ENCODE measurements at regions not wholly inside any gene's neighbourhood (a gene's known extent, or its start where the extent isn't known, plus 50 kb on each side); places are given as distances from the start of the nearest gene placed in this dataset.

GRCh38 chr2:6499691-6500090 lies 366.0 kb downstream of the CMPK2 start:
- Histone ChIP-seq H3K4me3 (ENCODE audit: control insufficient read depth in 1 of 2, extremely low read depth in 1 of 2, low read length in 1 of 2) (no peak overlapping the region), H3K36me3 (ENCODE audit: control insufficient read depth in 2 of 2, extremely low read depth in 1 of 2, insufficient read depth in 1 of 2, low read length in 1 of 2) (no peaks in the 10 kb centered on the region), H3K27me3 (replicated peaks in 1 of 2; ENCODE audit: control insufficient read depth in 2 of 2, extremely low read depth in 1 of 2, insufficient read depth in 2 of 2, low read length in 1 of 2) (no peaks in the 10 kb centered on the region), H3K4me1 (ENCODE audit: control insufficient read depth in 1 of 2, extremely low read depth in 1 of 2, insufficient read depth in 2 of 2, low read length in 2 of 2) (no peaks in the 10 kb centered on the region), H3K9me3 (no peaks in the 10 kb centered on the region), H3K27ac (ENCODE audit: low read length) (no peak overlapping the region)
- ATAC-seq (replicated peaks in 1 of 4) (no peak), DNase-seq (no peak)
- Mint-ChIP-seq H3K9me3 (peaks cover 0 to 9% (median 0%) of the 10 kb centered on the region in 3 donors), H3K36me3 (no peaks in the 10 kb centered on the region), H3K27ac (no peak overlapping the region), H3K4me1 (no peaks in the 10 kb centered on the region), H3K4me3 (no peak overlapping the region), H3K27me3 (peaks cover 0 to 5% of the 10 kb centered on the region in 2 donors)
- ChIA-PET POLR2A (interaction anchor here in 1 of 2 donors (0.5 kb wide), 1 partner anchor 178 kb away, joined by 3 read pairs; no protein-coding TSS in a partner anchor), CTCF (no interaction called here)
- whole genome bisulfite sequencing (ENCODE audit: insufficient coverage) = 93% methylated on average over 2 of the region's 2 CpGs

GRCh38 chr2:6506361-6506794 lies 359.3 kb downstream of the CMPK2 start:
- H3K4me1 Mint-ChIP-seq = no peaks in the 10 kb centered on the region
- ChIA-PET POLR2A (no interaction called here), CTCF (no interaction called here)
- H3K36me3 ChIP-seq (ENCODE audit: control insufficient read depth in 2 of 2, extremely low read depth in 1 of 2, insufficient read depth in 1 of 2, low read length in 1 of 2) = no peaks in the 10 kb centered on the region
- DNase-seq (no peak), ATAC-seq (replicated peaks in 1 of 4) (no peak)
- H3K27me3 Mint-ChIP-seq = peaks cover 0 to 5% of the 10 kb centered on the region in 2 donors
- peaks cover 0 to 4% (median 0%) of the 10 kb centered on the region in 3 donors for H3K9me3 Mint-ChIP-seq
- H3K27ac Mint-ChIP-seq = no peak overlapping the region
- 65% methylated on average over 3 of the region's 6 CpGs for WGBS (ENCODE audit: insufficient coverage)
- no peak overlapping the region for H3K4me3 ChIP-seq (ENCODE audit: control insufficient read depth in 1 of 2, extremely low read depth in 1 of 2, low read length in 1 of 2)
- H3K36me3 Mint-ChIP-seq = no peaks in the 10 kb centered on the region
- no peaks in the 10 kb centered on the region for H3K4me1 ChIP-seq (ENCODE audit: control insufficient read depth in 1 of 2, extremely low read depth in 1 of 2, insufficient read depth in 2 of 2, low read length in 2 of 2)
- H3K27ac ChIP-seq (ENCODE audit: low read length) = no peak overlapping the region
- no peaks in the 10 kb centered on the region for H3K27me3 ChIP-seq (replicated peaks in 1 of 2; ENCODE audit: control insufficient read depth in 2 of 2, extremely low read depth in 1 of 2, insufficient read depth in 2 of 2, low read length in 1 of 2)
- no peak overlapping the region for H3K4me3 Mint-ChIP-seq
- no peaks in the 10 kb centered on the region for H3K9me3 ChIP-seq

- Mint-ChIP-seq H3K9me3 (peaks cover 0 to 4% (median 0%) of the 10 kb centered on the region in 3 donors), H3K27ac (no peak overlapping the region), H3K27me3 (peaks cover 0 to 5% of the 10 kb centered on the region in 2 donors), H3K36me3 (no peaks in the 10 kb centered on the region), H3K4me3 (no peak overlapping the region), H3K4me1 (no peaks in the 10 kb centered on the region)
- no peak for ATAC-seq (replicated peaks in 1 of 4)
- Histone ChIP-seq H3K36me3 (ENCODE audit: control insufficient read depth in 2 of 2, extremely low read depth in 1 of 2, insufficient read depth in 1 of 2, low read length in 1 of 2) (no peaks in the 10 kb centered on the region), H3K4me1 (ENCODE audit: control insufficient read depth in 1 of 2, extremely low read depth in 1 of 2, insufficient read depth in 2 of 2, low read length in 2 of 2) (no peaks in the 10 kb centered on the region), H3K27ac (ENCODE audit: low read length) (no peak overlapping the region), H3K27me3 (replicated peaks in 1 of 2; ENCODE audit: control insufficient read depth in 2 of 2, extremely low read depth in 1 of 2, insufficient read depth in 2 of 2, low read length in 1 of 2) (no peaks in the 10 kb centered on the region), H3K4me3 (ENCODE audit: control insufficient read depth in 1 of 2, extremely low read depth in 1 of 2, low read length in 1 of 2) (no peak overlapping the region), H3K9me3 (no peaks in the 10 kb centered on the region)
- CTCF ChIA-PET = no interaction called here
- WGBS (ENCODE audit: insufficient coverage) = 52% methylated on average over 5 of the region's 6 CpGs
- DNase-seq = no peak
- POLR2A ChIA-PET = no interaction called here
Observed at GRCh38 chr2:6506859-6507258, 358.8 kb downstream of the CMPK2 start.

GRCh38 chr2:6510532-6510931 lies 355.2 kb downstream of the CMPK2 start:
- Mint-ChIP-seq H3K4me3 (no peak overlapping the region), H3K36me3 (no peaks in the 10 kb centered on the region), H3K27me3 (peaks cover 0 to 4% of the 10 kb centered on the region in 2 donors), H3K9me3 (no peaks in the 10 kb centered on the region), H3K4me1 (no peaks in the 10 kb centered on the region), H3K27ac (no peak overlapping the region)
- Histone ChIP-seq H3K27ac (ENCODE audit: low read length) (no peak overlapping the region), H3K9me3 (no peaks in the 10 kb centered on the region), H3K36me3 (ENCODE audit: control insufficient read depth in 2 of 2, extremely low read depth in 1 of 2, insufficient read depth in 1 of 2, low read length in 1 of 2) (no peaks in the 10 kb centered on the region), H3K4me3 (ENCODE audit: control insufficient read depth in 1 of 2, extremely low read depth in 1 of 2, low read length in 1 of 2) (no peak overlapping the region), H3K4me1 (ENCODE audit: control insufficient read depth in 1 of 2, extremely low read depth in 1 of 2, insufficient read depth in 2 of 2, low read length in 2 of 2) (no peaks in the 10 kb centered on the region), H3K27me3 (replicated peaks in 1 of 2; ENCODE audit: control insufficient read depth in 2 of 2, extremely low read depth in 1 of 2, insufficient read depth in 2 of 2, low read length in 1 of 2) (no peaks in the 10 kb centered on the region)
- no peak for ATAC-seq (replicated peaks in 1 of 4)
- WGBS (ENCODE audit: insufficient coverage) = no CpG with 5 or more reads among the region's 1 CpG
- ChIA-PET POLR2A (no interaction called here), CTCF (no interaction called here)
- DNase-seq = no peak

DNA sequence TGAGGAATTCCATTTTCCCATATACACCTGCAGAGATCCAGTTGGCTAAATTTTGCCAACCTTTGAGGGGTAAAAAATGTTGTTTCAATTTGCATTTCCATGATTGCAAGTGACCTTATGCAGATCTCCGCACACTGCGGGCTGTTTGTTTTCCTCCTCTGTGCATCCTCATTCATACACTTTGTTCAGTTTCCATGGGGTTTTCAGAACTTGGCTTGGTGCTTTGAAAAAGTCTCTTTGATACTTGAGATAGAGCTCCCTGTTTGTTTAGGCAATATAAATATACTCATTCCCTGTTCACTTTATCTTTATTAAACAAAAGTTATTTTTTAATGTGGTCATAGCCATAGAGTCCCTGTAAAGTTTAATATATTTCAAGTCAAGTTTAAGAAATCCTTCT lies 353.1 kb downstream of the CMPK2 start:
- H3K27me3 ChIP-seq (replicated peaks in 1 of 2; ENCODE audit: control insufficient read depth in 2 of 2, extremely low read depth in 1 of 2, insufficient read depth in 2 of 2, low read length in 1 of 2) = no peaks in the 10 kb centered on the region
- ChIA-PET POLR2A (no interaction called here), CTCF (no interaction called here)
- no CpG with 5 or more reads among the region's 2 CpGs for WGBS (ENCODE audit: insufficient coverage)
- H3K36me3 ChIP-seq (ENCODE audit: control insufficient read depth in 2 of 2, extremely low read depth in 1 of 2, insufficient read depth in 1 of 2, low read length in 1 of 2) = no peaks in the 10 kb centered on the region
- H3K9me3 Mint-ChIP-seq = no peaks in the 10 kb centered on the region
- H3K4me3 ChIP-seq (ENCODE audit: control insufficient read depth in 1 of 2, extremely low read depth in 1 of 2, low read length in 1 of 2) = no peak overlapping the region
- no peaks in the 10 kb centered on the region for H3K4me1 Mint-ChIP-seq
- H3K27ac ChIP-seq (ENCODE audit: low read length) = no peak overlapping the region
- H3K27me3 Mint-ChIP-seq = peaks cover 0 to 4% of the 10 kb centered on the region in 2 donors
- no peak for ATAC-seq (replicated peaks in 1 of 4)
- no peak for DNase-seq
- no peaks in the 10 kb centered on the region for H3K9me3 ChIP-seq
- no peak overlapping the region for H3K27ac Mint-ChIP-seq
- no peaks in the 10 kb centered on the region for H3K4me1 ChIP-seq (ENCODE audit: control insufficient read depth in 1 of 2, extremely low read depth in 1 of 2, insufficient read depth in 2 of 2, low read length in 2 of 2)
- H3K4me3 Mint-ChIP-seq = no peak overlapping the region
- H3K36me3 Mint-ChIP-seq = no peaks in the 10 kb centered on the region

DNA sequence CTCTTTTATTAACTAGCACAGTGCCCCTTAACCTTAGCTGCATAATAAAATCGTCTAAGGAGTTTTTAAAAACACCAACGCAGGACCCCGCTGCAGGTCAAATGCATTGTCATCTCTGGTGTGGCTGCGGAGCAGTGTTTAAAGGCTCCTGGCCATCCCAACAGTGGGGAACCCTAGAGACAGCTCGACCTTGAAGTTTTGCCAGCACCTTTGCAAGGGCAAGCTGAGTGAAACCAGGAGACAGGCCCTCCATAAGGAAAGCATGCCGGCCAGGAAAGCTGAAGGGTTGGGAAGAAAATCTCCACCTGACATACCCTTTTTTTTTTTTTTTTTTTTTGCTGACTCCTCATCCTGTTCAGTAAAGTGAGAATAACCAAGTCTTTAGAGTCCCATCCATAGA lies 349.0 kb downstream of the CMPK2 start:
- no peak for ATAC-seq (replicated peaks in 1 of 4)
- 77% methylated on average over 4 of the region's 6 CpGs for WGBS (ENCODE audit: insufficient coverage)
- H3K9me3 Mint-ChIP-seq = no peaks in the 10 kb centered on the region

GRCh38 chr2:6518361-6518760 lies 347.3 kb downstream of the CMPK2 start:
- Mint-ChIP-seq H3K9me3 (no peaks in the 10 kb centered on the region), H3K27me3 (peaks cover 0 to 4% of the 10 kb centered on the region in 2 donors), H3K4me1 (no peaks in the 10 kb centered on the region), H3K36me3 (no peaks in the 10 kb centered on the region), H3K27ac (no peak overlapping the region), H3K4me3 (no peak overlapping the region)
- no peak for ATAC-seq (replicated peaks in 1 of 4)
- no peaks in the 10 kb centered on the region for H3K4me1 ChIP-seq (ENCODE audit: control insufficient read depth in 1 of 2, extremely low read depth in 1 of 2, insufficient read depth in 2 of 2, low read length in 2 of 2)
- no CpG with 5 or more reads among the region's 1 CpG for WGBS (ENCODE audit: insufficient coverage)
- no peaks in the 10 kb centered on the region for H3K27me3 ChIP-seq (replicated peaks in 1 of 2; ENCODE audit: control insufficient read depth in 2 of 2, extremely low read depth in 1 of 2, insufficient read depth in 2 of 2, low read length in 1 of 2)
- no peaks in the 10 kb centered on the region for H3K9me3 ChIP-seq
- no peaks in the 10 kb centered on the region for H3K36me3 ChIP-seq (ENCODE audit: control insufficient read depth in 2 of 2, extremely low read depth in 1 of 2, insufficient read depth in 1 of 2, low read length in 1 of 2)
- POLR2A ChIA-PET = no interaction called here
- CTCF ChIA-PET = no interaction called here
- no peak for DNase-seq
- no peak overlapping the region for H3K27ac ChIP-seq (ENCODE audit: low read length)
- no peak overlapping the region for H3K4me3 ChIP-seq (ENCODE audit: control insufficient read depth in 1 of 2, extremely low read depth in 1 of 2, low read length in 1 of 2)

More for the DNA sequence above, 349.0 kb downstream of the CMPK2 start:
- Mint-ChIP-seq H3K27ac (no peak overlapping the region), H3K4me3 (no peak overlapping the region), H3K36me3 (no peaks in the 10 kb centered on the region), H3K4me1 (no peaks in the 10 kb centered on the region), H3K27me3 (peaks cover 0 to 4% of the 10 kb centered on the region in 2 donors)
- no peak for DNase-seq
- ChIA-PET CTCF (no interaction called here), POLR2A (no interaction called here)
- no peak overlapping the region for H3K4me3 ChIP-seq (ENCODE audit: control insufficient read depth in 1 of 2, extremely low read depth in 1 of 2, low read length in 1 of 2)
- no peaks in the 10 kb centered on the region for H3K27me3 ChIP-seq (replicated peaks in 1 of 2; ENCODE audit: control insufficient read depth in 2 of 2, extremely low read depth in 1 of 2, insufficient read depth in 2 of 2, low read length in 1 of 2)
- H3K9me3 ChIP-seq = no peaks in the 10 kb centered on the region
- no peak overlapping the region for H3K27ac ChIP-seq (ENCODE audit: low read length)
- no peaks in the 10 kb centered on the region for H3K4me1 ChIP-seq (ENCODE audit: control insufficient read depth in 1 of 2, extremely low read depth in 1 of 2, insufficient read depth in 2 of 2, low read length in 2 of 2)
- H3K36me3 ChIP-seq (ENCODE audit: control insufficient read depth in 2 of 2, extremely low read depth in 1 of 2, insufficient read depth in 1 of 2, low read length in 1 of 2) = no peaks in the 10 kb centered on the region
